SK-N-SH treated with all-trans-retinoic acid at 6 μM for 48 hours (cell line): ENCODE measurements at regions not wholly inside any gene's neighbourhood (a gene's known extent, or its start where the extent isn't known, plus 50 kb on each side); places are given as distances from the start of the nearest gene placed in this dataset.

Experiments used
- ARNTL ChIP-seq: fragments of 450-650 bp; formaldehyde crosslinking; IDR thresholded peaks from 2 replicates; pipeline ENCODE4 v1.5.0; 2020; ENCODE audit warnings: low read depth, mild to moderate bottlenecking, moderate library complexity, borderline replicate concordance
- CREB5 ChIP-seq: fragments of 250-450 bp; sonication (Bioruptor Pico); IDR thresholded peaks from 2 replicates; pipeline ENCODE4 v1.5.1; 2020; ENCODE audit warnings: low read depth, mild to moderate bottlenecking, moderate library complexity
- GLIS3 ChIP-seq: fragments of 250-450 bp; sonication (Bioruptor Pico); IDR thresholded peaks from 2 replicates; pipeline ENCODE4 v1.5.0; 2020; ENCODE audit warnings: mild to moderate bottlenecking, moderate library complexity
- PATZ1 ChIP-seq: fragments of 250-450 bp; sonication (Bioruptor Pico); IDR thresholded peaks from 2 replicates; pipeline ENCODE4 v1.8.0; 2020; ENCODE audit warnings: mild to moderate bottlenecking, moderate library complexity, borderline replicate concordance
- RARB ChIP-seq: fragments of 250-450 bp; sonication (Bioruptor Pico); IDR thresholded peaks from 2 replicates; pipeline ENCODE4 v1.8.0; 2021; ENCODE audit warnings: mild to moderate bottlenecking, moderate library complexity
- SNAI2 ChIP-seq: fragments of 250-450 bp; sonication (Bioruptor Pico); IDR thresholded peaks from 2 replicates; pipeline ENCODE4 v1.5.0; 2020; ENCODE audit warnings: mild to moderate bottlenecking, moderate library complexity
- TCF4 ChIP-seq: fragments of 250-450 bp; sonication (Bioruptor Pico); IDR thresholded peaks from 2 replicates; pipeline ENCODE4 v1.8.0; 2021; ENCODE audit warnings: mild to moderate bottlenecking, moderate library complexity, borderline replicate concordance
- ZC3H10 ChIP-seq: fragments of 250-450 bp; sonication (Bioruptor Pico); IDR thresholded peaks from 2 replicates; pipeline ENCODE4 v1.5.1; 2021; ENCODE audit warnings: mild to moderate bottlenecking, moderate library complexity
- ZFP30 ChIP-seq: fragments of 450-650 bp; formaldehyde crosslinking; IDR thresholded peaks from 2 replicates; pipeline ENCODE4 v1.5.0; 2022; ENCODE audit warnings: mild to moderate bottlenecking, moderate library complexity
- ZNF8 ChIP-seq: fragments of 450-650 bp; formaldehyde crosslinking; IDR thresholded peaks from 2 replicates; pipeline ENCODE4 v1.5.0; 2020; ENCODE audit warnings: mild to moderate bottlenecking, moderate library complexity

- no peak for TF ChIP-seq ZC3H10 (CRISPR knock-in tag)
- TF ChIP-seq ZNF8 (CRISPR knock-in tag) = no peak
- no peak for TF ChIP-seq RARB (CRISPR knock-in tag)
- no peak for TF ChIP-seq TCF4
- TF ChIP-seq PATZ1 (CRISPR knock-in tag) = no peak
- no peak for TF ChIP-seq CREB5
- no peak for TF ChIP-seq SNAI2 (CRISPR knock-in tag)
- TF ChIP-seq ZFP30 (CRISPR knock-in tag) = no peak
- no peak for TF ChIP-seq ARNTL (CRISPR knock-in tag)
- TF ChIP-seq GLIS3 (CRISPR knock-in tag) = no peak
Observed at GRCh38 chr13:104831831-104832230, 1703.6 kb downstream of the EFNB2 start.
